SJSA1 (cell line): ENCODE measurements at regions not wholly inside any gene's neighbourhood (a gene's known extent, or its start where the extent isn't known, plus 50 kb on each side); places are given as distances from the start of the nearest gene placed in this dataset.

Experiments
- DNase-seq, 2 experiments: peaks; one replicate each; pipeline ENCODE4 v3.0.0-alpha.2; 2015 to 2020; ENCODE audit warnings: low spot score in 2 of 2, low read depth in 1 of 2
- H3K27ac ChIP-seq: fragments of 250-450 bp; sonication (Bioruptor Pico); 2 replicates; pipeline ENCODE4 v1.5.1; 2020; ENCODE audit warnings: mild to moderate bottlenecking, moderate library complexity
- H3K27me3 ChIP-seq: fragments of 250-450 bp; sonication (Bioruptor Pico); replicated peaks from 2 replicates; pipeline ENCODE4 v1.5.1; 2020; ENCODE audit warnings: mild to moderate bottlenecking, moderate library complexity
- H3K36me3 ChIP-seq: fragments of 250-450 bp; sonication (Bioruptor Pico); 2 replicates; pipeline ENCODE4 v1.5.1; 2020; ENCODE audit warnings: mild to moderate bottlenecking
- H3K4me1 ChIP-seq: fragments of 250-450 bp; sonication (Bioruptor Pico); replicated peaks from 2 replicates; pipeline ENCODE4 v1.6.1; 2021; ENCODE audit warnings: mild to moderate bottlenecking
- H3K4me3 ChIP-seq: fragments of 250-450 bp; sonication (Bioruptor Pico); 2 replicates; pipeline ENCODE4 v1.5.1; 2020; ENCODE audit warnings: mild to moderate bottlenecking
- H3K9me3 ChIP-seq: fragments of 250-450 bp; sonication (Bioruptor Pico); replicated peaks from 2 replicates; pipeline ENCODE4 v1.5.1; 2020; ENCODE audit warnings: mild to moderate bottlenecking

DNA sequence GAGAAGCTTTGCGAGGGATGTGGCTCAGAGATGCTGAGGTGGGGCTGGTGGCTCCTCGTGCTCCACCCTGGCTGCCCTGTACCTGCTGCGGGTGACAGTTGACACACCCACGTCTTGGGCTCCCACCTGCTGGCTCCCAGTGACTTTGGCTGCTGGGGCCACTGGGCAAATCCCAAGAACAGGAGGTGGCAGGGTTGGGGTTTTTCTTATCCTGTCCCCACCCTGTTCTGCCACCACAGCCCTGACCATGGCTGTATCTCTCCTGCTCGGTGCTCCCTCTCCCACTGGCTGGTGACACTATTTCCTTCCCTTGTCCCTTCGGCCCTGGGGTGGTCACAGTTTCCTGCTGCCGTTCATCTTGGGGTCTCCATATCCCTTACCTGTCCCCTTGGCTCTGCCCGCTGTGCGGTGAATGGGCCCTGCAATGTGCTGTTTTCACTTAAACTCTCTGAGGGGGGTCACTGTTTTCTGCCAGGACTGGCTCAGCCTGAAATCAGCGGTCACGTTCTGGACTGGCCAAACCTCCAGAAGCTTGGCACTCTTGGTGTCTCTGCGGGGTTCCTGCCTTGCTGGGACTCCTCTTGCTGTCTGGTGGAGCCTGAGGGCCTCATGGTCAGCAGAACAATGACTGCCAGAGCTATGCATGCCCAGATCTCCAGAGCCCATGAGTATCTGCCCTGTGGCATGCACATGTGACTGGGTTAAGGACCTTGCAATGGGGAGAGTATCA is 144.2 kb downstream of the IRF8 start:
- no peak overlapping the region for H3K4me3 ChIP-seq
- no peak for DNase-seq
- no peaks in the 10 kb centered on the region for H3K9me3 ChIP-seq
- H3K36me3 ChIP-seq = no peaks in the 10 kb centered on the region
- H3K27me3 ChIP-seq = no peaks in the 10 kb centered on the region
- peaks cover 6% of the 10 kb centered on the region for H3K4me1 ChIP-seq
- H3K27ac ChIP-seq = no peak overlapping the region

DNA sequence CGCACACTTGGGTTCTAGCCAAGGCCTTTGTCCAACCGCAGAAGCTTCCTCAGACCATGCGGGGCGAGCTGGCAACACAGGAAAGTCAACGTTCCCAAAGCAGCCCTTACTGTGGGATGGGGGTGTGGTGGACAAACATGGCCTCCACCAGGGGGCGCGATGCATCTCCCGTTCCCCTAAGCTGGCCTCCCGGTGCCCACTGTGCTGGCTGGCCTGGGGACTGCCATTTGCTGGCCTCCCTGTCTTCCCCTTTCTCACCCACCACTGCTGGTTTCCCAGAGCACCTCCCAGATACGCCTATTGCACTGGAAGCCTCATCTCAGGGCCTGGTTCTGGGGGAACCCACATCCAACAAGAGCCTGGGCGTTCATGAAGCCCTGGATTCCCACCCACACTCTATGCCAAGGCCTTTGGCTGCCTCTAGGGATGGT is 145.3 kb downstream of the IRF8 start:
- Histone ChIP-seq H3K4me3 (no peak overlapping the region), H3K27ac (no peak overlapping the region), H3K36me3 (no peaks in the 10 kb centered on the region), H3K9me3 (no peaks in the 10 kb centered on the region), H3K4me1 (peaks cover 6% of the 10 kb centered on the region), H3K27me3 (no peaks in the 10 kb centered on the region)
- DNase-seq = peak; percentile 39 to 74

DNA sequence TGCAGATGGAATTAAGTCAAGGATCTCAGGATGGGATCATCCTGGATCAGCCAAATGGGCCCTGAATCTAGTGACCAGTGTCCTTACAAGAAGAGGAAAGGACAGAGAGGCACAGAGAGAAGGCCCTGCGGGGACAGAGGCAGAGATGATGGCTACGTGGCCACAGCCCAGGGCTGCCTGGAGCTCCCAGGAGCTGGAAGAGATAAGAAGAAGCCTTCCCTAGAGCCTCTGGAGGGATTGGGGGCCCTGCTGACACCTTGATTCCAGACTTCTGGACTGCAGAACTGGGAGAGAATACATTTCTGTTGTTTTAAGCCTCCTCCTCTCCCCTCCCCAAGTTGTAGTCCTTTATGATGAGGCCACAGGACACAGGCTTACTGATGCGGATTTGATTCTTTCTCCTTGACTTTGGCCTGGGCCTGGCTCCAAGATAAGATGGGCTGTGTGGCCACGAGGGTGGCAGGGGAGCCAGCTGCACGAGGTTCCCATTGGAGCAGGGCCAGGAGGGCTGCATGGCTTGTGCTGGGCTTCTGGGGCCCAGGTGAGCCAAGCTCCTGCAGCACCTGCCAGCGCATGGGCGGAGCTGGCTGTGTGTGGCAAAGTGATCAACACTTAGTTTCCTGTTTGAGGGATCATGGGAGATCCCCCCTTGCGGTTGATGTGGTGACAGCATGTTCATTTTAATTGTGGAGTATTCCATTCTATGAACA is 146.1 kb downstream of the IRF8 start:
- Histone ChIP-seq H3K9me3 (no peaks in the 10 kb centered on the region), H3K27ac (no peak overlapping the region), H3K36me3 (no peaks in the 10 kb centered on the region), H3K4me3 (no peak overlapping the region), H3K4me1 (peaks cover 6% of the 10 kb centered on the region), H3K27me3 (no peaks in the 10 kb centered on the region)
- DNase-seq = no peak

DNA sequence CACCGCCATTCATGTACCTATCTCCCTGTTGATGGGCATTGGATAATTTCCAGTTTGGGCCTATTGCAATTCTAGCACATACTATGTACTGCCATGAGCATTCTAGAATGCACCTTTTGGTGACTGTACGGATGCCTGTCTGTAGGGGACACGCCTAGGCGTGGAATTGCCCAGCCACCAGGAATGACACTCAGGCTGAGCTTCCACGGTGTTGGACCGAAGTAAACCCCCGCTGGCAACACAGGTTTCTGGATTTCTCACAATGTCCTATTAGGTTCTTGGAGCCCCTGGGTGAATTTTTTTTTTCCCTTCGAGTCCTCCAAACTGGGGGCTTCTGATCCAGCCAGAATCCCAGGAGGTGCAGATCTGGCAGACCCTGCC is 146.6 kb downstream of the IRF8 start:
- Histone ChIP-seq H3K36me3 (no peaks in the 10 kb centered on the region), H3K27ac (no peak overlapping the region), H3K4me3 (no peak overlapping the region), H3K9me3 (no peaks in the 10 kb centered on the region), H3K27me3 (0 out of 2 replicates have a peak, but pooled peaks cover 2% of the 10 kb centered on the region), H3K4me1 (peaks cover 6% of the 10 kb centered on the region)
- DNase-seq = no peak

DNA sequence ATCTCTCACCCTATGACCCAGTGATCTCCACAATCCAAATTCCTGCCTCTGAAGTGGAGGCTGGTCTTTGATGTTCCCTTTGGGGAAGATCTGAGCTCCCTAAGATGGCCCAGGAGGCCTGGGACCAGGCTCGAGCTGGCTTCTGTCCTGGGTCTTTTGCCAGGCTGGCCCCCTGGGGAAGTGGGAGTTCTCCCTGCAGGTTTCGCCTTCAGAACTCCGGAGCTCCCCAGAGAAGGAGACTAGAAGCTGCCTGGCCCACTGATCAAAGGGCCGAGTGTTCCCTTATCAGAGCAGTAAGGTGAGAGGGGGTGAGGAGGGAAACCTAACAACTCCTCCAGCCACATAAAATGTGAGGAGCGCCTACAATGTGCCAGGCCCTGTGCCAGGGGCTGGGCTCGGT is 147.1 kb downstream of the IRF8 start:
- Histone ChIP-seq H3K4me3 (no peak overlapping the region), H3K36me3 (no peaks in the 10 kb centered on the region), H3K9me3 (no peaks in the 10 kb centered on the region), H3K27me3 (0 out of 2 replicates have a peak, but pooled peaks cover 2% of the 10 kb centered on the region), H3K4me1 (peaks cover 6% of the 10 kb centered on the region), H3K27ac (no peak overlapping the region)
- no peak for DNase-seq

DNA sequence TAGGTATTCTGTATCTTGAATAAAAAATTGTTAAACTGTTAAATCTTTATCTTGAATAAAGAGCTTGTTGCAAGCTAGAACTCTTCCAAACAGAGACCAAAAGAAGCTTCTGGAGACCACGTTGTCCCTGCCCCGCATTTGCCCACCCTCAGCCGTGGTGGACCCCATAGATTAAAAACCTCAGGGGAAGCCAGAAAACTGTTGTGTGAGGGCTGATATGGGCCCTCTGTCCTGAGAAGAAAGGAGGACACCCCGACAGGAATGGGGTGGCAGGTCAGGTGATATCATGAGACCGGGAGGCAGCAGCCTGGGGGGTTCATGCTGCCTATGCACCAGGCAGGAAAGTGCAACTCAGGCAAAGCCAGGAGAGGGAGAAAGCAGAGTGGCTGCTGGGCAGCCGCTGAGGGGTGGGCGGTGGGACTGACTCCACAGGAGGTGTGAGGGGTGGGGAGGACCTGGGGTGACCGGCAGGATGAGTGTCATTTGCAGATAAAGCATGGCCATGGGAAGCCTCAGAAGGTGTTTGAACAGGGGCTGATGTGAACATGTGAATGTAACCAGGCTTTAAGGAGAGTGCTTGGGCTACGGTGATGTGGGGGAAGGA is 147.8 kb downstream of the IRF8 start:
- no peak for DNase-seq
- no peak overlapping the region for H3K27ac ChIP-seq
- H3K36me3 ChIP-seq = no peaks in the 10 kb centered on the region
- no peaks in the 10 kb centered on the region for H3K9me3 ChIP-seq
- H3K4me3 ChIP-seq = no peak overlapping the region
- 0 out of 2 replicates have a peak, but pooled peaks cover 2% of the 10 kb centered on the region for H3K27me3 ChIP-seq
- peaks cover 6% of the 10 kb centered on the region for H3K4me1 ChIP-seq

DNA sequence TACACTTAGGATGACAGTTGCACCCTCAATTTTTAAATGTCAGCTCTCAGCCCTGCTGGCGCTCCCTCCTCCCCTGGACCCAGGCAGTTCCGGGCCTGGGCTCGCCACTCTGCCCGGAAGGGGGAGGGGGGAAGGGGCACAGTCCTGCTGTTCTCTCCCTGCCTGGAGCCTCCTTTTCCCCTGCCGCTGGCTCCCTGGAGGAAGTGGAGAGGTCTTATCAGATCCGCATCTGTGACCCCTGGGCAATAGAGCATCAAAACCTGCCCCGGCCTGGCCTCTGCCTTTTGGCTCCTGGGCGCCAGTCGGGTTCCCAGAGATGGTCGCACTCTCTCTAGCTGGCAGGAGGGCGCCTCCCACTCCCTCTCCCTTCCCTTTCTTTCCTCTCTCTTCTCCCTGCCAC is 149.3 kb downstream of the IRF8 start:
- no peaks in the 10 kb centered on the region for H3K36me3 ChIP-seq
- 0 out of 2 replicates have a peak, but pooled peaks cover 2% of the 10 kb centered on the region for H3K27me3 ChIP-seq
- peaks cover 6% of the 10 kb centered on the region for H3K4me1 ChIP-seq
- H3K9me3 ChIP-seq = no peaks in the 10 kb centered on the region
- no peak for DNase-seq
- no peak overlapping the region for H3K27ac ChIP-seq
- no peak overlapping the region for H3K4me3 ChIP-seq

DNA sequence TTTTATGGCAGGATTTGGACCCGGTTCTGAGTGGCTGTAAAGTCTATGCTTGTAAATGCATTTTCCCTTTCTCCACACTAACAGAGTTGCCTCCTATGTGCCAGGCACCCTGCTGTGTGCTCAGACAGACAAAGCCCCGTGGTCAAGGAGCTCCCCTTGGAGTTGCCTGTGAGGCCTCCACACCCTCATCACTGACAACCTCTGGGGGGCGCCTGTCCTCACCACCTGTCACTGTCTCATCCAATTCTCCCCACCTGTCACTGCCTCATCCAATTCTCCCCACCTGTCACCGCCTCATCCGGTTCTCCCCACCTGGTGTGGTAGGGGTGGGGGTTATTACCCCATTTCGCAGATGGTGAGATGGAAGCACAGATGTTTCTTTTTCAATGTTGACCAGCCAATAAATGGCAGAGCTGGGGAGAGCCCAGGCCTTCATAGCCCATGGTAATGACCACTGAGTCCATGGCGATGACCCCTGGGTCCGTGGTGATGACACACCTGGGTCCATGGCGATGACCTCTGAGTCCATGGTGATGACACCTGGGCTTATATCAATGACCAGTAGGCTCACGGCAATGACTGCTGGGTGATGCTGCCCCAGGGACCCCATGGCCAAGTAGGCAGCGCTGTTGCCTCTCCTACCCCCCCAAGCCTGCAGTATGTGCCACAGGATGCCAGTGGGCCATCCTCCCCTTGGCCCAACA is 150.1 kb downstream of the IRF8 start:
- Histone ChIP-seq H3K4me3 (no peak overlapping the region), H3K36me3 (no peaks in the 10 kb centered on the region), H3K4me1 (peaks cover 6% of the 10 kb centered on the region), H3K27ac (no peak overlapping the region), H3K9me3 (no peaks in the 10 kb centered on the region), H3K27me3 (0 out of 2 replicates have a peak, but pooled peaks cover 2% of the 10 kb centered on the region)
- DNase-seq = no peak

DNA sequence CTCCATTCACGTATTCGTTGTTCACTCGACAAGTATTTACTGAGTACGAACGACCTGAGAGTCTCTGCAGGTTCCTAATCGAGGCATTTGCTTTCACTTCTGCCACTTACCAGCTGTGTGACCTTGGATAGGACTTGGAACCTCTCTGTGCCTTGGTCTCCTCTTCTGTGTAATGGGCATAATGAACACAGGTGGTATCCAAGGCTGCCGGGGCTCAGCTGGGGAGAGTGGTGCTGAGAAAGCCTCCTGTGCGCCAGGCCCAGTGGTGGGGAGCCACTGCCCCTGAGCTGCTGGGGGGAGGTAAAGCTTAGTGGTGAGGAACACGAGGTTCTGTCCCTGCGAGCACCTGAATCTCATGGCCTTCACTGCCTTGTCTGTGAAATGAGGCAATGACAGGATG is 150.7 kb downstream of the IRF8 start:
- peaks cover under 1% of the 10 kb centered on the region; the same call in 1 of the 2 replicates for H3K4me1 ChIP-seq
- H3K4me3 ChIP-seq = no peak overlapping the region
- H3K9me3 ChIP-seq = no peaks in the 10 kb centered on the region
- 0 out of 2 replicates have a peak, but pooled peaks cover 2% of the 10 kb centered on the region for H3K27me3 ChIP-seq
- H3K36me3 ChIP-seq = no peaks in the 10 kb centered on the region
- no peak for DNase-seq
- H3K27ac ChIP-seq = no peak overlapping the region

DNA sequence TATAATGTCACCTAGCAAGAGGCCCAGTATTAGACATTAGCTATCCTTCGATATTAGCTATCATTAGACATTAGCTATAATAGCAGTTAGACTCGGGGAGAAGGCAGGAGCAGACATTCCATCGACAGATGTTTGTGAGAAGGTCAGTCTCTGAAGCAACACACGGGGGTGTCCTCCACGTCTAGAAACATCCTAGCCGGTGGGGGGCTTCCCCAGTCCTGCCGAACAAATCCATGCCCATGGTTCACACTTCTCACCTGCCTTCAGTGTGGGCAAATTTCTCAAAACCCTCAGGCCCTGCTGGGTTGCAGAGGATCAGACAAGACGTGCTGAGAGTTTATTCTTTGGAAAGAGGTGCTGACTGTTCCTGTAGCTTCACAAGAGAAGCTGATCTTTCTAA is 151.1 kb downstream of the IRF8 start:
- no peak for DNase-seq
- H3K27me3 ChIP-seq = 0 out of 2 replicates have a peak, but pooled peaks cover 2% of the 10 kb centered on the region

DNA sequence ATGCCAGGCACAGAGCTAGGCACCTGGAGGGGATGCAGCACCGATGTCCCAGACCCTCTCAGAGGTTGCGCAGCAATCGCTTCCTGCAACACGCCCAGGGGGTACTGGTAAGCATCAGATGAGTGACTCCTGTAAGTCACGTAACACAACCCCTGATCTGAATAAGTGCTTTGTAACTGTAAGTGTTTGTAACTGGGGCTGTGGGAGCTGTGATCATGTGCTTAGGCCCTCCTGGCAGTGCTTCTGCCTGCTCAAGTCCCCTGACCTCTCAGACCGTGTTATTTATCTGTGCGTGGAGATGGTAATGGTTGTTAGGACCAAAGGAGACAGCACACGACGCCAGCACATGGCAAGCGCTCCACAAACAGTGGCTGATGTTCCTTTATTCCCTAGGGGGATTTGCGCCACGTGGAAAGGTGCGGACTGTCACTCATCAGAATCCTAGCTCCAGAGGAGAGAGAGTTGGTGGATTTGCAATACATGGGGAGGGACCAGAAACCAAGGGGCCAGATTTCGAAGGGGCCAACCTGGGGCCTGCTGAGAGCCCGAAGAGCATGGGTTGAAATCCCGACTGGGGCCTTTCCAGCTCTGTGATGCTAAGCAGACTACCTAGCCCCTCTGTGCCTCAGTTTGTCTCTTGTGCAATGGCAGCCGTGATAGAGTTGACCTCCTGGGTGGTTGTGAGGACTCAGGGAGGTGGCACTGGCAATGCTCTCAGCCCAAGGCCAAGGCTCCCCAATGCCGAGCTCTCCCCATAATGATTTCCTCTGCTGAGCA is 151.8 kb downstream of the IRF8 start:
- 0 out of 2 replicates have a peak, but pooled peaks cover 2% of the 10 kb centered on the region for H3K27me3 ChIP-seq

More for the DNA sequence above, 151.1 kb downstream of the IRF8 start:
- Histone ChIP-seq H3K4me1 (no peaks in the 10 kb centered on the region), H3K9me3 (no peaks in the 10 kb centered on the region), H3K27ac (no peak overlapping the region), H3K4me3 (no peak overlapping the region), H3K36me3 (no peaks in the 10 kb centered on the region)

DNA sequence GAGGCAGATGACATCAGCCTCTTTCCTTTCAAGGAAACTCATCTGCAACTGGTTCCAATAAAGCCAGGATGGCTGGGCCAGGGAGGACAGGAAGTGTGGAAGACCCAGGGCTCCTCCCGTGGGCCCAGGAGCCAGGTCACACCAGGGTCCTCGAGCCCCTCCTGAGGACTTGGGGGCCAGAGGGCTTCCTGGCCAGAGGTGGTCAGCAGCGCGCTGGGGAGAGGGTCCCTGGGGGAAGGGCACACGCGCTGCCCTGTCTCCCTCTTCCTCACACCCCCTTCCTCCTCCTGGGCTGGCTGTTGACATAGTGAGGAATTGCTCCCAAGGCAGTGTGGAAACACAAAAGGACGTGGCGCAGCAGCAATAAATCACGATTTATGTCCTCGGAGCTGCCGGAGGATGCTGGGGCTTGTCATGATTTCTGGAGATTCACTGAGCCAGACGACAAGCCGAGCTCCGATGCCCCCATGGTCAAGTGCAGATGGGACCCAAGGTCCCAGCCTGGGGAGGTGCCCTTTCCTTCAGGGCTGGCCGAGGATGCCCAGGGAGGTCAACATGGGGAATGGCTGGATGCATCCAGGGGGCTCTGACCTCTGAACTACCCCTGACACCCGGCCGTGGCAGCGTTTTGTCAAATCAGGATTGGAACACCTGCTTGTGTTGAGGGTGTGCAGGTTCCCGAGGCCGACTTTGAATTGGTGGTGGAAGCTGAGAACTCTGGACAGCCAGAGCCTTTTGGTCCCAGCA is 152.6 kb downstream of the IRF8 start:
- 0 out of 2 replicates have a peak, but pooled peaks cover 2% of the 10 kb centered on the region for H3K27me3 ChIP-seq
- DNase-seq = no peak
- H3K4me1 ChIP-seq = no peaks in the 10 kb centered on the region
- H3K36me3 ChIP-seq = no peaks in the 10 kb centered on the region
- H3K4me3 ChIP-seq = no peak overlapping the region
- H3K9me3 ChIP-seq = no peaks in the 10 kb centered on the region
- no peak overlapping the region for H3K27ac ChIP-seq

More for the DNA sequence above, 151.8 kb downstream of the IRF8 start:
- H3K4me3 ChIP-seq = no peak overlapping the region
- H3K27ac ChIP-seq = no peak overlapping the region
- no peak for DNase-seq
- H3K9me3 ChIP-seq = no peaks in the 10 kb centered on the region
- no peaks in the 10 kb centered on the region for H3K36me3 ChIP-seq
- no peaks in the 10 kb centered on the region for H3K4me1 ChIP-seq
